HepG2 (cell line): ENCODE measurements at regions not wholly inside any gene's neighbourhood (a gene's known extent, or its start where the extent isn't known, plus 50 kb on each side); places are given as distances from the start of the nearest gene placed in this dataset.

Experiments
- CCAR2 ChIP-seq: fragments of 200-400 bp; formaldehyde crosslinking; optimal IDR thresholded peaks from 2 replicates; pipeline ENCODE3; 2018; ENCODE audit warnings: low read depth, mild to moderate bottlenecking, low read length, moderate library complexity
- CEBPB ChIP-seq: IDR thresholded peaks from 2 replicates; pipeline ENCODE4 v1.6.1; 2011; ENCODE audit warnings: low read depth, low read length, improper control_type of control experiment, borderline replicate concordance
- ELF3 ChIP-seq: IDR thresholded peaks from 2 replicates; pipeline ENCODE4 v1.6.1; 2016; ENCODE audit warnings: missing genetic modification reagents, missing compliant biosample characterization
- ERF ChIP-seq: IDR thresholded peaks from 2 replicates; pipeline ENCODE4 v1.6.1; 2018; ENCODE audit warnings: missing biosample characterization, missing genetic modification reagents
- GZF1 ChIP-seq: sonication (generic); formaldehyde crosslinking; IDR thresholded peaks from 2 replicates; pipeline ENCODE4 v1.5.1; 2020; ENCODE audit warnings: mild to moderate bottlenecking, missing genetic modification reagents
- KDM4B ChIP-seq: sonication (generic); formaldehyde crosslinking; IDR thresholded peaks from 2 replicates; pipeline ENCODE4 v1.4.0; 2020; ENCODE audit warnings: missing genetic modification reagents
- KDM5A ChIP-seq: fragments of 200-600 bp; sonication (generic); IDR thresholded peaks from 2 replicates; pipeline ENCODE4 v1.7.0; 2018; ENCODE audit warnings: antibody characterized with exemption, mild to moderate bottlenecking, low read length, borderline replicate concordance
- POLR2AphosphoS2 ChIP-seq: IDR thresholded peaks from 2 replicates; pipeline ENCODE4 v1.6.1; 2011; ENCODE audit warnings: low read depth, low read length, improper control_type of control experiment
- RELA ChIP-seq: sonication (generic); formaldehyde crosslinking; IDR thresholded peaks from 2 replicates; pipeline ENCODE4 v1.4.0; 2020; ENCODE audit warnings: missing genetic modification reagents
- REPIN1 ChIP-seq: sonication (generic); formaldehyde crosslinking; IDR thresholded peaks from 2 replicates; pipeline ENCODE4 v1.8.0; 2022; ENCODE audit warnings: missing genetic modification reagents, low read depth, mild to moderate bottlenecking, borderline replicate concordance
- SALL1 ChIP-seq: sonication (generic); formaldehyde crosslinking; IDR thresholded peaks from 2 replicates; pipeline ENCODE4 v1.8.0; 2022; ENCODE audit warnings: mild to moderate bottlenecking, missing genetic modification reagents
- ZMYM2 ChIP-seq: sonication (generic); formaldehyde crosslinking; IDR thresholded peaks from 2 replicates; pipeline ENCODE4 v1.8.0; 2022; ENCODE audit warnings: mild to moderate bottlenecking, missing genetic modification reagents
- ZNF83 ChIP-seq: sonication (generic); formaldehyde crosslinking; IDR thresholded peaks from 2 replicates; pipeline ENCODE4 v1.4.0; 2020; ENCODE audit warnings: missing genetic modification reagents, mild to moderate bottlenecking, borderline replicate concordance
- TF ChIP-seq, protein P1 (sequence below): sonication (generic); formaldehyde crosslinking; IDR thresholded peaks from 2 replicates; pipeline ENCODE4 v1.4.0; 2020; ENCODE audit warnings: missing genetic modification reagents
- TF ChIP-seq, protein P2 (sequence below): sonication (generic); formaldehyde crosslinking; IDR thresholded peaks from 2 replicates; pipeline ENCODE4 v1.5.1; 2020; ENCODE audit warnings: missing genetic modification reagents, mild to moderate bottlenecking, borderline replicate concordance
- TF ChIP-seq, protein P3 (sequence below): sonication (generic); formaldehyde crosslinking; IDR thresholded peaks from 2 replicates; pipeline ENCODE4 v1.5.1; 2020; ENCODE audit warnings: mild to moderate bottlenecking, missing genetic modification reagents, borderline replicate concordance
- TF ChIP-seq, protein P4 (sequence below): sonication (generic); formaldehyde crosslinking; conservative IDR thresholded peaks from 2 replicates; pipeline ENCODE4 v1.4.0; 2020; ENCODE audit warnings: missing genetic modification reagents
- TF ChIP-seq, protein P5 (sequence below): sonication (generic); formaldehyde crosslinking; IDR thresholded peaks from 2 replicates; pipeline ENCODE4 v1.4.0; 2020; ENCODE audit warnings: mild to moderate bottlenecking, missing genetic modification reagents
- TF ChIP-seq, protein P6 (sequence below): sonication (generic); formaldehyde crosslinking; IDR thresholded peaks from 2 replicates; pipeline ENCODE4 v1.4.0; 2020; ENCODE audit warnings: missing genetic modification reagents

DNA sequence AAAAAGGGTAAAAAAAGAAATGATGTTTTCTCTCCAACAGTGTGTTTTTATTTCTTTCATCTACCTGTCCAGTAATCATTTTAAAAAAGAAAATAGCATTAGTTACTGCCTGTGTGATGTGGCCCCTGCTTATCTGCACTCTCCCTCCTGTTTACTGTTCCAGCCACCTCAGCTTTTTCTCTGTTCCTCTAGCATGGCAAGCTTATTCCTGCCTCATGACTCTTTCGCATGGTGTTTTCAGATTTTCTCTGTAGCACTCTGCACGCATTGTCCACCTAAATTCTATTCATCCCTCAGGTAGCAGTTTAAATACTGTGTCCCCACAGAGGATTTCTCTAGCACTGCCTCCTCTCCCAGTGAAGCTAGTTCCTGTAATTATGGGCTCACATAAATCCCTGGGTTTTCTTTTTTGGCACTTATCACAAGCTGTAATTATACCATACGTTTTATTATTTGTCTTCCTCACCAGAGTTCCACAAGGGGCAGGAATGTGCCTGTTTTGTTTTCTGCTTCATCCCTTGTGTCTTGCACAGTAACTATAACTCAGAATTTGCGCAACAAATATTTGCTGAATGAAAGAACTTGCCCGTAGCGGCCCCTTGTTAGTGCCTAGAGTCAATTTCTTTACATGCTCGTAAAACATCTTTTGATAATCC, 51.4 kb upstream of the LRIG2 start (continued):
- TF ChIP-seq, protein P1, sequence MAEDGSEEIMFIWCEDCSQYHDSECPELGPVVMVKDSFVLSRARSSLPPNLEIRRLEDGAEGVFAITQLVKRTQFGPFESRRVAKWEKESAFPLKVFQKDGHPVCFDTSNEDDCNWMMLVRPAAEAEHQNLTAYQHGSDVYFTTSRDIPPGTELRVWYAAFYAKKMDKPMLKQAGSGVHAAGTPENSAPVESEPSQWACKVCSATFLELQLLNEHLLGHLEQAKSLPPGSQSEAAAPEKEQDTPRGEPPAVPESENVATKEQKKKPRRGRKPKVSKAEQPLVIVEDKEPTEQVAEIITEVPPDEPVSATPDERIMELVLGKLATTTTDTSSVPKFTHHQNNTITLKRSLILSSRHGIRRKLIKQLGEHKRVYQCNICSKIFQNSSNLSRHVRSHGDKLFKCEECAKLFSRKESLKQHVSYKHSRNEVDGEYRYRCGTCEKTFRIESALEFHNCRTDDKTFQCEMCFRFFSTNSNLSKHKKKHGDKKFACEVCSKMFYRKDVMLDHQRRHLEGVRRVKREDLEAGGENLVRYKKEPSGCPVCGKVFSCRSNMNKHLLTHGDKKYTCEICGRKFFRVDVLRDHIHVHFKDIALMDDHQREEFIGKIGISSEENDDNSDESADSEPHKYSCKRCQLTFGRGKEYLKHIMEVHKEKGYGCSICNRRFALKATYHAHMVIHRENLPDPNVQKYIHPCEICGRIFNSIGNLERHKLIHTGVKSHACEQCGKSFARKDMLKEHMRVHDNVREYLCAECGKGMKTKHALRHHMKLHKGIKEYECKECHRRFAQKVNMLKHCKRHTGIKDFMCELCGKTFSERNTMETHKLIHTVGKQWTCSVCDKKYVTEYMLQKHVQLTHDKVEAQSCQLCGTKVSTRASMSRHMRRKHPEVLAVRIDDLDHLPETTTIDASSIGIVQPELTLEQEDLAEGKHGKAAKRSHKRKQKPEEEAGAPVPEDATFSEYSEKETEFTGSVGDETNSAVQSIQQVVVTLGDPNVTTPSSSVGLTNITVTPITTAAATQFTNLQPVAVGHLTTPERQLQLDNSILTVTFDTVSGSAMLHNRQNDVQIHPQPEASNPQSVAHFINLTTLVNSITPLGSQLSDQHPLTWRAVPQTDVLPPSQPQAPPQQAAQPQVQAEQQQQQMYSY (CRISPR knock-in tag): no peak
- TF ChIP-seq, protein P2, sequence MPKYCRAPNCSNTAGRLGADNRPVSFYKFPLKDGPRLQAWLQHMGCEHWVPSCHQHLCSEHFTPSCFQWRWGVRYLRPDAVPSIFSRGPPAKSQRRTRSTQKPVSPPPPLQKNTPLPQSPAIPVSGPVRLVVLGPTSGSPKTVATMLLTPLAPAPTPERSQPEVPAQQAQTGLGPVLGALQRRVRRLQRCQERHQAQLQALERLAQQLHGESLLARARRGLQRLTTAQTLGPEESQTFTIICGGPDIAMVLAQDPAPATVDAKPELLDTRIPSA (CRISPR knock-in tag): no peak
- TF ChIP-seq CEBPB (peak; percentile 90), CCAR2 (no peak), KDM5A (no peak), ERF (CRISPR knock-in tag) (no peak), ZMYM2 (CRISPR knock-in tag) (no peak), KDM4B (no peak), SALL1 (CRISPR knock-in tag) (peak; percentile 64; the same call in 1 of the 2 replicates), REPIN1 (CRISPR knock-in tag) (no peak), RELA (CRISPR knock-in tag) (no peak), POLR2AphosphoS2 (no peak), ELF3 (CRISPR knock-in tag) (0 out of 2 replicates have a peak, but pooled peaks have one; percentile 12), ZNF83 (CRISPR knock-in tag) (no peak), GZF1 (CRISPR knock-in tag) (no peak)
- TF ChIP-seq, protein P3, sequence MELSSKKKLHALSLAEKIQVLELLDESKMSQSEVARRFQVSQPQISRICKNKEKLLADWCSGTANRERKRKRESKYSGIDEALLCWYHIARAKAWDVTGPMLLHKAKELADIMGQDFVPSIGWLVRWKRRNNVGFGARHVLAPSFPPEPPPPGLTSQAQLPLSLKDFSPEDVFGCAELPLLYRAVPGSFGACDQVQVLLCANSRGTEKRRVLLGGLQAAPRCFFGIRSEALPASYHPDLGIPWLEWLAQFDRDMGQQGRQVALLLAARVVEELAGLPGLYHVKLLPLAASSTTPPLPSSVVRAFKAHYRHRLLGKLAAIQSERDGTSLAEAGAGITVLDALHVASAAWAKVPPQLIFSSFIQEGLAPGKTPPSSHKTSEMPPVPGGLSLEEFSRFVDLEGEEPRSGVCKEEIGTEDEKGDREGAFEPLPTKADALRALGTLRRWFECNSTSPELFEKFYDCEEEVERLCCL: no peak
- TF ChIP-seq, protein P4, sequence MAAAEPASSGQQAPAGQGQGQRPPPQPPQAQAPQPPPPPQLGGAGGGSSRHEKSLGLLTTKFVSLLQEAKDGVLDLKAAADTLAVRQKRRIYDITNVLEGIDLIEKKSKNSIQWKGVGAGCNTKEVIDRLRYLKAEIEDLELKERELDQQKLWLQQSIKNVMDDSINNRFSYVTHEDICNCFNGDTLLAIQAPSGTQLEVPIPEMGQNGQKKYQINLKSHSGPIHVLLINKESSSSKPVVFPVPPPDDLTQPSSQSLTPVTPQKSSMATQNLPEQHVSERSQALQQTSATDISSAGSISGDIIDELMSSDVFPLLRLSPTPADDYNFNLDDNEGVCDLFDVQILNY (CRISPR knock-in tag): no peak
- TF ChIP-seq, protein P5, sequence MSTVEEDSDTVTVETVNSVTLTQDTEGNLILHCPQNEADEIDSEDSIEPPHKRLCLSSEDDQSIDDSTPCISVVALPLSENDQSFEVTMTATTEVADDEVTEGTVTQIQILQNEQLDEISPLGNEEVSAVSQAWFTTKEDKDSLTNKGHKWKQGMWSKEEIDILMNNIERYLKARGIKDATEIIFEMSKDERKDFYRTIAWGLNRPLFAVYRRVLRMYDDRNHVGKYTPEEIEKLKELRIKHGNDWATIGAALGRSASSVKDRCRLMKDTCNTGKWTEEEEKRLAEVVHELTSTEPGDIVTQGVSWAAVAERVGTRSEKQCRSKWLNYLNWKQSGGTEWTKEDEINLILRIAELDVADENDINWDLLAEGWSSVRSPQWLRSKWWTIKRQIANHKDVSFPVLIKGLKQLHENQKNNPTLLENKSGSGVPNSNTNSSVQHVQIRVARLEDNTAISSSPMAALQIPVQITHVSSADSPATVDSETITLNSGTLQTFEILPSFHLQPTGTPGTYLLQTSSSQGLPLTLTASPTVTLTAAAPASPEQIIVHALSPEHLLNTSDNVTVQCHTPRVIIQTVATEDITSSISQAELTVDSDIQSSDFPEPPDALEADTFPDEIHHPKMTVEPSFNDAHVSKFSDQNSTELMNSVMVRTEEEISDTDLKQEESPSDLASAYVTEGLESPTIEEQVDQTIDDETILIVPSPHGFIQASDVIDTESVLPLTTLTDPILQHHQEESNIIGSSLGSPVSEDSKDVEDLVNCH (CRISPR knock-in tag): no peak
- TF ChIP-seq, protein P6, sequence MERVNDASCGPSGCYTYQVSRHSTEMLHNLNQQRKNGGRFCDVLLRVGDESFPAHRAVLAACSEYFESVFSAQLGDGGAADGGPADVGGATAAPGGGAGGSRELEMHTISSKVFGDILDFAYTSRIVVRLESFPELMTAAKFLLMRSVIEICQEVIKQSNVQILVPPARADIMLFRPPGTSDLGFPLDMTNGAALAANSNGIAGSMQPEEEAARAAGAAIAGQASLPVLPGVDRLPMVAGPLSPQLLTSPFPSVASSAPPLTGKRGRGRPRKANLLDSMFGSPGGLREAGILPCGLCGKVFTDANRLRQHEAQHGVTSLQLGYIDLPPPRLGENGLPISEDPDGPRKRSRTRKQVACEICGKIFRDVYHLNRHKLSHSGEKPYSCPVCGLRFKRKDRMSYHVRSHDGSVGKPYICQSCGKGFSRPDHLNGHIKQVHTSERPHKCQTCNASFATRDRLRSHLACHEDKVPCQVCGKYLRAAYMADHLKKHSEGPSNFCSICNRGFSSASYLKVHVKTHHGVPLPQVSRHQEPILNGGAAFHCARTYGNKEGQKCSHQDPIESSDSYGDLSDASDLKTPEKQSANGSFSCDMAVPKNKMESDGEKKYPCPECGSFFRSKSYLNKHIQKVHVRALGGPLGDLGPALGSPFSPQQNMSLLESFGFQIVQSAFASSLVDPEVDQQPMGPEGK (CRISPR knock-in tag): 0 out of 2 replicates have a peak, but pooled peaks have one; percentile 16
